ENCODE measurements at regions not wholly inside any gene's neighbourhood (a gene's known extent, or its start where the extent isn't known, plus 50 kb on each side); places are given as distances from the start of the nearest gene placed in this dataset.

DNA sequence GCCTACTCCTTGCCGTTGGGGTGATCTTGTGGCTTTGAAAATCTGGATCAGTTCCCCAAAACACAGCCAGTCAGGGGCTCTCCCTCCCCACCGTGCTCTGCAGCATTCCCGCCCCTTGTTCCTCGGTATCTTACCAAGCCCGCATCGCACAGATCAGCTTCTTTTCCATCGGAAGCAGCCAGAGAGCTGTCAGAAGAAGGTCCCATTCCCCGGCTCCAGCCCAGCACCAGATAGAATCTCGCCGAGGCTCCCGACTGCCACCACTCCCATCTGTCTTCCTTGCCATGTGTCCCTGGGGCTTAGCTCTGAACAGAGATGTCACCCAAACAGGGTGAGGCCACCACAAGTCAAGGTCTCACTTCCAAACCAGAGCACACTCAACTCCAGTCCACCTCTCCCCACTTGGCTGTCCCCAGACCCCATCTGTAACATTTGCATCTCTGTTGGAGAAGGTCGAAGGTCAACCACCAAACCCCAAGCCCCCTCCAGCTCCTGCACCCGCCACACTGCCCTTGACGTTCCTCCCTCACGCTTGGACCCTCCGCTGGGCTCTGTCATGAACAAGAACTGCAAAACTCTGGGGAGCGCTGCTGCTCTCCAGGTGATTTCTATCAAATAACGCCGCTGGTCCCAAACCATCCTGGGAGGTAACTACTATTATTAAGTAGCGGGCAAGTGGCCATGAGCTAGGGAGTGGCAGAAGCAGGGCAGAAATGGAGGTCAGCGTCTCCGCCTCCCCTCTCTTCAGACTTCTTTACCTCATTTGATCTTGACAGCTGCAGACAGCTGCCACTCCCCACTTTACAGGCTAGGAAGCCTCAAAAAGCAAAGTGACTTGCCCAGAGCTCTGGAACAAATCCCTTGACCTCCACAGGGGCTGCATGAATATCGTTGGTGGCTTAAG, 70.0 kb upstream of the TAF1B start:
- Histone ChIP-seq H3K36me3 (ENCODE audit: control insufficient read depth in 2 of 2, insufficient read depth in 2 of 2, low read length in 2 of 2) (no peaks in the 10 kb centered on the region), H3K4me3 (ENCODE audit: low read length in 2 of 2) (no peak overlapping the region), H3K9me3 (ENCODE audit: control insufficient read depth in 2 of 2, low read length in 2 of 2) (no peaks in the 10 kb centered on the region), H3K9ac (ENCODE audit: low read length in 2 of 2) (no peak overlapping the region), H3K27ac (ENCODE audit: low read length) (no peak overlapping the region), H3K27me3 (ENCODE audit: control insufficient read depth in 1 of 2, insufficient read depth in 2 of 2, low read length in 2 of 2) (peaks cover 0 to 2% of the 10 kb centered on the region in 2 donors), H3K4me1 (ENCODE audit: control insufficient read depth, insufficient read depth, low read length) (peaks cover 23% of the 10 kb centered on the region)

DNA sequence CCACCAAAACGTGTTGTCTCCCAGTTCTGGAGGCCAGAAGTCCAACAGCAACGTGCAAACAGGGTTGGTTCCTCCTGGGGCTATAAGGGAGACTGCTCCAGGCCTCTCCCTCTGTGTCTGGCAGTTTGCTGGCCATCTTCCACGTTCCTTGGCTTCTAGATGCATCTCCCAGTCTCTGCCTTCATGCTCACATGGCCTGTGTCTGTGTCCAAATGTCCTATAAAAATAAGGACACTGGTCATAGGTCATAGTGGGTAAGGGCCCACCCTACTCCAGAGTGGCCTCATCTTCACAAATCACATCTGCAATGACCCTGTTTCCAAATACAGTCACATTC, 69.4 kb upstream of the TAF1B start:
- H3K9ac ChIP-seq (ENCODE audit: low read length in 2 of 2): no peak overlapping the region
- no peaks in the 10 kb centered on the region for H3K9me3 ChIP-seq (ENCODE audit: control insufficient read depth in 2 of 2, low read length in 2 of 2)
- H3K27me3 ChIP-seq (ENCODE audit: control insufficient read depth in 1 of 2, insufficient read depth in 2 of 2, low read length in 2 of 2): peaks cover 0 to 2% of the 10 kb centered on the region in 2 donors
- H3K36me3 ChIP-seq (ENCODE audit: control insufficient read depth in 2 of 2, insufficient read depth in 2 of 2, low read length in 2 of 2): no peaks in the 10 kb centered on the region
- no peak overlapping the region for H3K27ac ChIP-seq (ENCODE audit: low read length)
- H3K4me1 ChIP-seq (ENCODE audit: control insufficient read depth, insufficient read depth, low read length): peaks cover 23% of the 10 kb centered on the region
- no peak overlapping the region for H3K4me3 ChIP-seq (ENCODE audit: low read length in 2 of 2)

DNA sequence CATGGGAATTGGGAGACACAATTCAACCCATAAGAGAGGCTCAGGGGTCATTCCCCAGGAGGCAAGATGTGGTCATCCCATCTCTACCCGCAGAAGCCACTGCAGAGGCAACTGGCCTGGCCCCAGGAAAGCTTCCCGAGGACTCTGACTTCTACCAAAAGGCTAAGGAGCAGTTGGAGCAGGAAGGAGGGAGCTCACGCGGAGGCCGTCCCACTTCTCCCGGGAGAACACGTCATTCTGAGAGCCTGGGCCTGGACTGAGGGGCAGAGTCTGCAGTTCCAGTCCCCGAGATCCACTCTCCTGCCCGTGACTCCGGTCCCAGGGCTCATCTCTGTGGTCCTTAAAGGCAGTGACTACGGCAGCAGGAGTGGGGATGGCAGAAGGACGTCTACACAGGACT, 69.0 kb upstream of the TAF1B start:
- H3K9me3 ChIP-seq (ENCODE audit: control insufficient read depth in 2 of 2, low read length in 2 of 2): no peaks in the 10 kb centered on the region
- H3K27me3 ChIP-seq (ENCODE audit: control insufficient read depth in 1 of 2, insufficient read depth in 2 of 2, low read length in 2 of 2): peaks cover 0 to 2% of the 10 kb centered on the region in 2 donors
- H3K9ac ChIP-seq (ENCODE audit: low read length in 2 of 2): no peak overlapping the region
- H3K27ac ChIP-seq (ENCODE audit: low read length): no peak overlapping the region
- peaks cover 23% of the 10 kb centered on the region for H3K4me1 ChIP-seq (ENCODE audit: control insufficient read depth, insufficient read depth, low read length)
- H3K36me3 ChIP-seq (ENCODE audit: control insufficient read depth in 2 of 2, insufficient read depth in 2 of 2, low read length in 2 of 2): no peaks in the 10 kb centered on the region
- H3K4me3 ChIP-seq (ENCODE audit: low read length in 2 of 2): no peak overlapping the region

DNA sequence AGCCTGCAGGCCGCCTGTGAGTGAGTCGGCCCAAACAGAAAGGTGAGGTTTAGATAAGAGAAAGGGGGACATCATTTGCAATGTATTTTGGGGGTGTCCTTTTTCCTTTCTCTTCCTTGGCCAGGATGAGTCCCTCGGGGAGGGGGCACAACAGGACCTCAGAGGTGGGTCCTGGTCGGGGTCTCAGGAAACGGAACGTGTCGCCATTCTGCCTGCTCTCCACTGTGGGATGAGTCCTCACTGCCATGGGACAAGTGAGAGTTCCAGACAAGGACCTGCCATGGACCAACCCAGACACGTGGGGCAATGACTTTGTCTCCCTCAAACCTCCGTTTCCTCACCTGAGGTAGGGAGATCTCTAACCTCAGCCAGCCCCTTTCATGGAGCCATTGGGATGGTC, 67.9 kb upstream of the TAF1B start:
- H3K9ac ChIP-seq (ENCODE audit: low read length in 2 of 2): no peak overlapping the region
- H3K27me3 ChIP-seq (ENCODE audit: control insufficient read depth in 1 of 2, insufficient read depth in 2 of 2, low read length in 2 of 2): no peaks in the 10 kb centered on the region
- H3K27ac ChIP-seq (ENCODE audit: low read length): no peak overlapping the region
- no peak overlapping the region for H3K4me3 ChIP-seq (ENCODE audit: low read length in 2 of 2)
- no peaks in the 10 kb centered on the region for H3K36me3 ChIP-seq (ENCODE audit: control insufficient read depth in 2 of 2, insufficient read depth in 2 of 2, low read length in 2 of 2)
- H3K4me1 ChIP-seq (ENCODE audit: control insufficient read depth, insufficient read depth, low read length): peaks cover 19% of the 10 kb centered on the region
- no peaks in the 10 kb centered on the region for H3K9me3 ChIP-seq (ENCODE audit: control insufficient read depth in 2 of 2, low read length in 2 of 2)

DNA sequence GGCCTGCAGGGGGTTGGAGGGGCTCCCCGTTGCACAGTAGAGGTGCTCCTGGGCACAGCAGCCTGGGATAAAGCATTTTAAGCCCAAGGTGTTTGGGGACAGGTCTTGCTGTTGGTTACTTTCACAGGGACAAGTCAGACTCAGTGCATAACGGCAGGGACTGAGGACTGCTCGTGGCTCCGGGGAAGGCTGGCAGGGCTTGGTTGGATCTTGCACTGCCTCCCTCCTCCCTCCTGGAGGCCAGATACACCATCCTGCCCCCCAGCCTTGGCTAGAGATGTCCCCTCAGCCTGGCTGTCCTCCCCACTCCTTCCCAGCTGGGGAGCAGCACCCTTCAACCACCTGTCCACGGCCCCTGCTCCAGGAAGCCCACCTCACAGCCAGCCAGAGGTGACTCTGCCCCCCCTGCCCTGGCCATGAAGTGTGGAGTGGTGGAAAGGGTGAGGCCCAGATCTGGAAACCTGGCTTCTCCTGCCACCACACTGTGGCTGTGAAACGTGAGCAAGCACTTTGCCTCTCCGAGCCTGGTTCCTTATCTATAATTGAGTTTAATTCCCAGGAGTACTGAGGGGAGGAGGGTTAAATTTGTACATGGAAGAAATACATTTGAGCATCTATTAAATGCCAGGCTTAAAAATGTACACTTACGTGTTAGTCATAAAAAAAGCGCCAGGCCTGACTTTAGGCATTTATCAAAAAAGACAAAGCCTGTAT, 67.1 kb upstream of the TAF1B start:
- Histone ChIP-seq H3K4me1 (ENCODE audit: control insufficient read depth, insufficient read depth, low read length) (peaks cover 12% of the 10 kb centered on the region), H3K4me3 (ENCODE audit: low read length in 2 of 2) (no peak overlapping the region), H3K9me3 (ENCODE audit: control insufficient read depth in 2 of 2, low read length in 2 of 2) (no peaks in the 10 kb centered on the region), H3K9ac (ENCODE audit: low read length in 2 of 2) (no peak overlapping the region), H3K27me3 (ENCODE audit: control insufficient read depth in 1 of 2, insufficient read depth in 2 of 2, low read length in 2 of 2) (no peaks in the 10 kb centered on the region), H3K36me3 (ENCODE audit: control insufficient read depth in 2 of 2, insufficient read depth in 2 of 2, low read length in 2 of 2) (no peaks in the 10 kb centered on the region), H3K27ac (ENCODE audit: low read length) (no peak overlapping the region)

DNA sequence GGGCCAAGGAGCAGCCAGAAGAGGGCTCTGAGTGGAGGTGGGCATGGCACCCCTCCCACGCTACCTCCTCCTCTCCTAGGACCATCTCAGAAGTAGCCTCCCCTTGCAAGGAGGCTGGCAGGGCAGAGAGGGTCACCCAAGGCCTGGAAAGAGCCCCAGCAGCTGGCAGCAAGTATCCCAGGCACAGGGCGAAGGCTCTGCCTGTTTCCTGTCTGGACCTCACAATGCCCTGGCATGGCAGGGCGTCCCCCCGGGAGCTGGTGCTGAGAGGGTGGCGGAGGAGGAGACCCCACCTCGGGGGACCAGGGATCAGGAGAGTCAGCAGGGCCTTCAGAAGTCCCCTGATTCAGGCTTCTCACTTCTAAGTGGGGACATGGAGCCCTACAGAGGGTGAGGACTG, 66.2 kb upstream of the TAF1B start:
- Histone ChIP-seq H3K27me3 (ENCODE audit: control insufficient read depth in 1 of 2, insufficient read depth in 2 of 2, low read length in 2 of 2) (no peaks in the 10 kb centered on the region), H3K27ac (ENCODE audit: low read length) (no peak overlapping the region), H3K9me3 (ENCODE audit: control insufficient read depth in 2 of 2, low read length in 2 of 2) (no peaks in the 10 kb centered on the region), H3K4me3 (ENCODE audit: low read length in 2 of 2) (no peak overlapping the region), H3K9ac (ENCODE audit: low read length in 2 of 2) (no peak overlapping the region), H3K4me1 (ENCODE audit: control insufficient read depth, insufficient read depth, low read length) (peaks cover 9% of the 10 kb centered on the region), H3K36me3 (ENCODE audit: control insufficient read depth in 2 of 2, insufficient read depth in 2 of 2, low read length in 2 of 2) (no peaks in the 10 kb centered on the region)

DNA sequence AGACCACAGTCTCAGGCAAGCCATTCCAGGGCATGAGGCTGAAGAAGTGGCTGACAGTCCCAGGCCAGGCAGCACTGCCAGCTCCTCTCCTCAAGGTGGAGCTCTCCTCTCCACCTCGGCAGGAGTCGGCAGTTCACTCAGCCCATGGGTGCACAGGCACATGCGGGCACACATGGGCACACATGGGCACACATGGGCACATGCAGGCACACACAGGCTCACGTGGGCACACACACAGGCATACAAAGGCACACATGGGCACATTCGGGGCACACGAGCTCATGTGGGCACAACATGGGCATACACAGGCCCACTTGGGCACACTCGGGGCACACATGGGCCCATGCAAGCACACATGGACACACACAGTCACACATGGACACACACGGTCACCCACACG, 65.3 kb upstream of the TAF1B start:
- H3K9ac ChIP-seq (ENCODE audit: low read length in 2 of 2): no peak overlapping the region
- H3K27ac ChIP-seq (ENCODE audit: low read length): no peak overlapping the region
- H3K9me3 ChIP-seq (ENCODE audit: control insufficient read depth in 2 of 2, low read length in 2 of 2): no peaks in the 10 kb centered on the region

DNA sequence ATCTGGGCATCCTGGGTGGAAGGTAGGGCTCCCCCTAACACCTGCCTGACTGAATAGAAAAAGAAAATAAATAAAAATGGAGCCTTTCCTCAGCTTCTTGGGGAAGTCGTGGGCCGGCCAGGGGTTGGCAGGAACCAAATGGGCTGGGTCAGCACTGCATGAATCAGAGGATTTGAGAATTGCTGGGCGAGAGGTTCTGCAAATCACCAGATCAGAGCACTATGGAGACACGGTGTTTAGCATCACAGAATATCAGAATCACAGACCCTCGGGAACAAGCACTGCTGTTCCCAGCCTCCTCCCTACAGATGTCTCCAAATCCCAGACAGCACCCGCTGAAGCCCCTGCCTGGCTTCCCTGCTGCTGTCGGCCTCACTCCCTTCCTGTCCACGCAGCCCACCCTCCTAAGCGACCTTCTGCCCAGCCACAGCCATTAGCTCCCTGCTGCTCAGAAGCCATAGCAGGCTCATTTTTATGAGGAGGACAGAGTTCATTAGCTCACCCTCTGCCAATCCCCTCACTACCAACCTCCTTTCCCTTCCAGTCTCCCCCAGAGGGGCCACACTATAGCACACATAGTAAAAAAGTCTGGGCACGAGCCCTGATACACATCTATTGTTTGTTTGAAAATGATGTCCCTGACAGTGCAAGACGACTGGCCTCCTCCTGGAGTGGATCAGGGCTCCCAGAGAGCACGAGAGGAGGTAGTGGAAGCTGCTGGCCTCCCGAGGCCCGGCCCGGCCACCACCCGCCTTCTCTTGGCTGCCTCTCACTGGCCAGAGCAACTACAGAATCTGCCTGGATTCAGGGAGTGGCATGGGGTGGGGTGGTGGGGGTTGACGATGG, 64.6 kb upstream of the TAF1B start:
- no peak overlapping the region for H3K4me3 ChIP-seq (ENCODE audit: low read length in 2 of 2)
- H3K9ac ChIP-seq (ENCODE audit: low read length in 2 of 2): no peak overlapping the region
- H3K36me3 ChIP-seq (ENCODE audit: control insufficient read depth in 2 of 2, insufficient read depth in 2 of 2, low read length in 2 of 2): no peaks in the 10 kb centered on the region
- no peaks in the 10 kb centered on the region for H3K27me3 ChIP-seq (ENCODE audit: control insufficient read depth in 1 of 2, insufficient read depth in 2 of 2, low read length in 2 of 2)
- no peaks in the 10 kb centered on the region for H3K9me3 ChIP-seq (ENCODE audit: control insufficient read depth in 2 of 2, low read length in 2 of 2)
- peaks cover 4% of the 10 kb centered on the region for H3K4me1 ChIP-seq (ENCODE audit: control insufficient read depth, insufficient read depth, low read length)
- H3K27ac ChIP-seq (ENCODE audit: low read length): no peak overlapping the region

More for the DNA sequence above, 65.3 kb upstream of the TAF1B start:
- H3K36me3 ChIP-seq (ENCODE audit: control insufficient read depth in 2 of 2, insufficient read depth in 2 of 2, low read length in 2 of 2): no peaks in the 10 kb centered on the region
- peaks cover 9% of the 10 kb centered on the region for H3K4me1 ChIP-seq (ENCODE audit: control insufficient read depth, insufficient read depth, low read length)
- no peak overlapping the region for H3K4me3 ChIP-seq (ENCODE audit: low read length in 2 of 2)
- H3K27me3 ChIP-seq (ENCODE audit: control insufficient read depth in 1 of 2, insufficient read depth in 2 of 2, low read length in 2 of 2): no peaks in the 10 kb centered on the region

DNA sequence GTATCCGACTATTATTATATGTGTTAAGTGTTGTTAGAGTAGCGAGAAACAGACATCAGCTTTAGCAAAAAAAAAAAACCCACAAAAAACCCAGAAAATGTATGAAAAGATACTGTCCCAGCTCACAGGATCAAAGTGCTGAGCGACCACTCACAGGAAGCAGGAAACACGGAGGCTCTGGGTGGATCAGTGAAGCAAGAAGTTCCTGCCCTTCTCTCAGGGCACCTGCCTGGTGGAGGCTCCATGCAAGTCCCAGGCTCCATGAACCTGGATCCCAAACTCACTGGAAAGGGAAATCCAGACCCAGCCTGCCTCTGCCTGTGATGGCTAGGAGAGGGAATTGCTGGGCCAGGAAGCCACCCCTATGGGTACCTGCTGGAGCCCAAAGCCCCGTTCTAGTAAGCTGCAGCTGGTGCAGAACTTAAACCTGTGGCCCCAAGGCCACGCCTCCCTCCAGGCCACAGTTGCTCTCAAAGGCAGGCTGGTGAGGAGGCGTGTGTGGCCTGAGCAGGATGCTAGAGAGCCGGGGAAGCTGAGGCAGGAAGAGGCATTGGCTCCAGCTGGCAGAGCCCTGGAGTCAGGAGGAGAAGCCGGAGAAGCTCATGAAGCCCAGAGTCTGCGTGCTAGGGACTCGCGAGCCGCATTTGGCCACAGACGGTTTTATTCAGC, 63.5 kb upstream of the TAF1B start:
- H3K27ac ChIP-seq (ENCODE audit: low read length): no peak overlapping the region
- no peaks in the 10 kb centered on the region for H3K27me3 ChIP-seq (ENCODE audit: control insufficient read depth in 1 of 2, insufficient read depth in 2 of 2, low read length in 2 of 2)
- no peak overlapping the region for H3K4me3 ChIP-seq (ENCODE audit: low read length in 2 of 2)
- H3K9ac ChIP-seq (ENCODE audit: low read length in 2 of 2): no peak overlapping the region
- no peaks in the 10 kb centered on the region for H3K9me3 ChIP-seq (ENCODE audit: control insufficient read depth in 2 of 2, low read length in 2 of 2)
- no peaks in the 10 kb centered on the region for H3K36me3 ChIP-seq (ENCODE audit: control insufficient read depth in 2 of 2, insufficient read depth in 2 of 2, low read length in 2 of 2)
- peaks cover 2% of the 10 kb centered on the region for H3K4me1 ChIP-seq (ENCODE audit: control insufficient read depth, insufficient read depth, low read length)

DNA sequence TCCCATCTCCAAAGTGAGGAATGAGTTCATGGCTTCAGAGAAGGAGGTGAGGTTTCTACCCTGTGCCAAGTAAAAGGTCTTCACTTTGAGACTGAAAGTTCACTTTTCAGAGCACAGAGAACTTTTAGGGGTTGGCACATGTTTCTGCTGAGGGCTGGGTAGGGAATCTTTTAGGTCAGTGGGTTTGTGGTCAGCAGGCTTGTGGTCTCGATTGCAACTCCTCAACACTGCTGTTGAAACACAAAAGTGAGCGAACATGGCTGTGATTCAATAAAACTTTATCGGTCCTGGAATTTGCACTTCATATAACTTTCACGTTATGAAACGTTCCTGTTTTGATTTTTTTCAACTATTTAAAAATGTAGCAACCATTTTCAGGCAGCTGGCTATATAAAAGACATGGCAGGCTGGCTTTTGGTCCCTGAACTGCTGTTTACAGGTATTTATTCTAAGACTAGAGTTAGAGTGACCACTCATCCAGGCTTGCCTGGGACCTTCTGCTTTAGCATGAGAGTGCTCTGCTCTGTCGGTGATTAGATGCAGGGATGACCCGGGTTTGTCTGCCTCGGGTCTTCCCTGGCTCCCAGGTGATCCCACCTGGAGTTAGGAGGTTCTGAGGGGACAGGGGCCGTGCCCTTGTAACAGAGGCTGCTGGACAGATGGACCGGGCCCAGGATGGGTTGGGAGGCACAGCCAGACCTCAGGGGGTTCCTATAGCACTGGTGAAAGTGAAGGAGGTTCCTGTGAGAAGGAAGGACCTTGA, 62.7 kb upstream of the TAF1B start:
- Histone ChIP-seq H3K9ac (ENCODE audit: low read length in 2 of 2) (no peak overlapping the region), H3K27me3 (ENCODE audit: control insufficient read depth in 1 of 2, insufficient read depth in 2 of 2, low read length in 2 of 2) (no peaks in the 10 kb centered on the region), H3K27ac (ENCODE audit: low read length) (no peak overlapping the region), H3K9me3 (ENCODE audit: control insufficient read depth in 2 of 2, low read length in 2 of 2) (no peaks in the 10 kb centered on the region), H3K4me1 (ENCODE audit: control insufficient read depth, insufficient read depth, low read length) (peaks cover 2% of the 10 kb centered on the region), H3K4me3 (ENCODE audit: low read length in 2 of 2) (no peak overlapping the region), H3K36me3 (ENCODE audit: control insufficient read depth in 2 of 2, insufficient read depth in 2 of 2, low read length in 2 of 2) (no peaks in the 10 kb centered on the region)
